DND-41 (cell line): ENCODE measurements at regions not wholly inside any gene's neighbourhood (a gene's known extent, or its start where the extent isn't known, plus 50 kb on each side); places are given as distances from the start of the nearest gene placed in this dataset.

Experiments used
- EZH2 ChIP-seq: IDR thresholded peaks from 3 replicates; pipeline ENCODE4 v1.6.1; 2012; ENCODE audit warnings: borderline replicate concordance, low read depth, mild to moderate bottlenecking, moderate library complexity, low read length, inconsistent platforms; ENCODE audit not compliant: severe bottlenecking
- TF ChIP-seq, protein P1 (sequence below): IDR thresholded peaks from 2 replicates; pipeline ENCODE4 v1.5.1; 2012; ENCODE audit warnings: borderline replicate concordance, low read length, moderate library complexity, mild to moderate bottlenecking; ENCODE audit not compliant: poor library complexity, severe bottlenecking; ENCODE audit errors: extremely low read depth

DNA sequence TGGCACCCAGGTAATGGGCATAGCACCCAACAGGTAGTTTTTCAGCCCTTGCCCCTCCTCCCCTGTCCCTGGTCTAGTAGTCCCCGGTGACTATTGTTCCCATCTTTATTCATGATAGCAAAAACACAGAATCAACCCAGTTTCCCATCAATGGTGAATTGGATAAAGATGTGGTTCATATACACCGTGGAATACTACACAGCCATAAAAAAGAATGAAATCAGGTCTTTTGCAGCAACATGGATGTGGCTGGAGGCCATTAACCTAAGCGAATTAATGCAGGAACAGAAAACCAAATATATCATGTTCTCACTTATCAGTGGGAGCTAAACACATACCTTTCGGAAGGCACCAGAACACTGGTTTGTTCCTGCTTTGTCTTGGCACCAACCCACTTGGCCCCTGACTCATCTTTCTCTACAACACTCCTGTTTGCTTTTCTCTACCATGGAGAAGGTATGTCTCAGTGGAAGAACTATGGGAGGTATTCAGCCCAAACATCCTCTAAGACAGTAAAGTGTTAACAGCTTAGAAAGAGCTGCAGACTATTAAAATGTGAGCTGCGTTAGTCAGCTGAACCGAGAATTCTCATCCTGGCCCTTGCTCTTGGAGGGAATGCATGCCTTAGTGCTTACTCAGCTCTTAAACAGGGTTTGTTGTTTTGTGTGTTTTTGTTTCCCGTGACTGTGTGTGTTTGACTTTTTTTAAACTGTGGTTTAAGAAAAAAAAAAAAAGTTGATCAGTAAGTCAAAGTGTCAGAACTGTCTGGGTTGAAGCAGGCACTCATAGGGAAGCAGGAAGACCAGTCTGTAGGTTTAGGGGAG is 203.0 kb downstream of the TOMM20 start:
- TF ChIP-seq, protein P1, sequence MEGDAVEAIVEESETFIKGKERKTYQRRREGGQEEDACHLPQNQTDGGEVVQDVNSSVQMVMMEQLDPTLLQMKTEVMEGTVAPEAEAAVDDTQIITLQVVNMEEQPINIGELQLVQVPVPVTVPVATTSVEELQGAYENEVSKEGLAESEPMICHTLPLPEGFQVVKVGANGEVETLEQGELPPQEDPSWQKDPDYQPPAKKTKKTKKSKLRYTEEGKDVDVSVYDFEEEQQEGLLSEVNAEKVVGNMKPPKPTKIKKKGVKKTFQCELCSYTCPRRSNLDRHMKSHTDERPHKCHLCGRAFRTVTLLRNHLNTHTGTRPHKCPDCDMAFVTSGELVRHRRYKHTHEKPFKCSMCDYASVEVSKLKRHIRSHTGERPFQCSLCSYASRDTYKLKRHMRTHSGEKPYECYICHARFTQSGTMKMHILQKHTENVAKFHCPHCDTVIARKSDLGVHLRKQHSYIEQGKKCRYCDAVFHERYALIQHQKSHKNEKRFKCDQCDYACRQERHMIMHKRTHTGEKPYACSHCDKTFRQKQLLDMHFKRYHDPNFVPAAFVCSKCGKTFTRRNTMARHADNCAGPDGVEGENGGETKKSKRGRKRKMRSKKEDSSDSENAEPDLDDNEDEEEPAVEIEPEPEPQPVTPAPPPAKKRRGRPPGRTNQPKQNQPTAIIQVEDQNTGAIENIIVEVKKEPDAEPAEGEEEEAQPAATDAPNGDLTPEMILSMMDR = no peak
- no peak for TF ChIP-seq EZH2
